ENCODE measurements at regions not wholly inside any gene's neighbourhood (a gene's known extent, or its start where the extent isn't known, plus 50 kb on each side); places are given as distances from the start of the nearest gene placed in this dataset.

GRCh38 chr2:525021-525420 lies 152.2 kb downstream of the TMEM18 start:
- H3K36me3 ChIP-seq (ENCODE audit: control insufficient read depth in 2 of 2, insufficient read depth in 2 of 2, low read length in 1 of 2): no peaks in the 10 kb centered on the region
- no peak overlapping the region for H3K27ac ChIP-seq (ENCODE audit: low read depth in 1 of 2, low read length in 1 of 2)
- no peaks in the 10 kb centered on the region for H3K27me3 ChIP-seq (ENCODE audit: control insufficient read depth in 2 of 2, insufficient read depth in 1 of 2, low read length in 1 of 2)
- no peak for DNase-seq (ENCODE audit: low read depth in 6 of 9, low spot score in 9 of 9)
- WGBS: 93% methylated on average over 7 of the region's 7 CpGs
- no peaks in the 10 kb centered on the region for H3K4me1 ChIP-seq (ENCODE audit: control insufficient read depth in 2 of 2, insufficient read depth in 2 of 2, low read length in 2 of 2)
- no peak overlapping the region for H3K4me3 ChIP-seq (ENCODE audit: low read length in 2 of 2)
- no peaks in the 10 kb centered on the region for H3K9me3 ChIP-seq (ENCODE audit: control insufficient read depth in 2 of 2, insufficient read depth in 1 of 2, low read length in 1 of 2)

- 75% methylated on average over 3 of the region's 3 CpGs for WGBS
- Histone ChIP-seq H3K4me3 (ENCODE audit: low read length in 2 of 2) (no peak overlapping the region), H3K9me3 (ENCODE audit: control insufficient read depth in 2 of 2, insufficient read depth in 1 of 2, low read length in 1 of 2) (no peaks in the 10 kb centered on the region), H3K4me1 (ENCODE audit: control insufficient read depth in 2 of 2, insufficient read depth in 2 of 2, low read length in 2 of 2) (no peaks in the 10 kb centered on the region), H3K27me3 (ENCODE audit: control insufficient read depth in 2 of 2, insufficient read depth in 1 of 2, low read length in 1 of 2) (no peaks in the 10 kb centered on the region), H3K27ac (ENCODE audit: low read depth in 1 of 2, low read length in 1 of 2) (no peak overlapping the region), H3K36me3 (ENCODE audit: control insufficient read depth in 2 of 2, insufficient read depth in 2 of 2, low read length in 1 of 2) (no peaks in the 10 kb centered on the region)
- DNase-seq (ENCODE audit: low read depth in 6 of 9, low spot score in 9 of 9): no peak
Observed at GRCh38 chr2:524442-524841, 152.8 kb downstream of the TMEM18 start.

GRCh38 chr2:523698-524270 lies 153.4 kb downstream of the TMEM18 start:
- H3K9me3 ChIP-seq (ENCODE audit: control insufficient read depth in 2 of 2, insufficient read depth in 1 of 2, low read length in 1 of 2): no peaks in the 10 kb centered on the region
- 90% methylated on average over 12 of the region's 12 CpGs for WGBS
- no peaks in the 10 kb centered on the region for H3K36me3 ChIP-seq (ENCODE audit: control insufficient read depth in 2 of 2, insufficient read depth in 2 of 2, low read length in 1 of 2)
- no peak for DNase-seq (ENCODE audit: low read depth in 6 of 9, low spot score in 9 of 9)
- H3K4me3 ChIP-seq (ENCODE audit: low read length in 2 of 2): no peak overlapping the region
- no peaks in the 10 kb centered on the region for H3K4me1 ChIP-seq (ENCODE audit: control insufficient read depth in 2 of 2, insufficient read depth in 2 of 2, low read length in 2 of 2)
- H3K27ac ChIP-seq (ENCODE audit: low read depth in 1 of 2, low read length in 1 of 2): no peak overlapping the region
- H3K27me3 ChIP-seq (ENCODE audit: control insufficient read depth in 2 of 2, insufficient read depth in 1 of 2, low read length in 1 of 2): no peaks in the 10 kb centered on the region

- DNase-seq (ENCODE audit: low read depth in 6 of 9, low spot score in 9 of 9): no peak
- Histone ChIP-seq H3K27me3 (ENCODE audit: control insufficient read depth in 2 of 2, insufficient read depth in 1 of 2, low read length in 1 of 2) (no peaks in the 10 kb centered on the region), H3K36me3 (ENCODE audit: control insufficient read depth in 2 of 2, insufficient read depth in 2 of 2, low read length in 1 of 2) (no peaks in the 10 kb centered on the region), H3K9me3 (ENCODE audit: control insufficient read depth in 2 of 2, insufficient read depth in 1 of 2, low read length in 1 of 2) (no peaks in the 10 kb centered on the region), H3K4me1 (ENCODE audit: control insufficient read depth in 2 of 2, insufficient read depth in 2 of 2, low read length in 2 of 2) (no peaks in the 10 kb centered on the region), H3K4me3 (ENCODE audit: low read length in 2 of 2) (no peak overlapping the region), H3K27ac (ENCODE audit: low read depth in 1 of 2, low read length in 1 of 2) (no peak overlapping the region)
- 96% methylated on average over 9 of the region's 9 CpGs for WGBS
Observed at GRCh38 chr2:522776-523175, 154.4 kb downstream of the TMEM18 start.

GRCh38 chr2:521853-522530 lies 155.2 kb downstream of the TMEM18 start:
- Histone ChIP-seq H3K4me3 (ENCODE audit: low read length in 2 of 2) (no peak overlapping the region), H3K36me3 (ENCODE audit: control insufficient read depth in 2 of 2, insufficient read depth in 2 of 2, low read length in 1 of 2) (no peaks in the 10 kb centered on the region), H3K27ac (ENCODE audit: low read depth in 1 of 2, low read length in 1 of 2) (no peak overlapping the region), H3K9me3 (ENCODE audit: control insufficient read depth in 2 of 2, insufficient read depth in 1 of 2, low read length in 1 of 2) (no peaks in the 10 kb centered on the region), H3K4me1 (ENCODE audit: control insufficient read depth in 2 of 2, insufficient read depth in 2 of 2, low read length in 2 of 2) (no peaks in the 10 kb centered on the region), H3K27me3 (ENCODE audit: control insufficient read depth in 2 of 2, insufficient read depth in 1 of 2, low read length in 1 of 2) (no peaks in the 10 kb centered on the region)
- 98% methylated on average over 31 of the region's 31 CpGs for WGBS
- DNase-seq (ENCODE audit: low read depth in 6 of 9, low spot score in 9 of 9): no peak

- Histone ChIP-seq H3K36me3 (ENCODE audit: control insufficient read depth in 2 of 2, insufficient read depth in 2 of 2, low read length in 1 of 2) (no peaks in the 10 kb centered on the region), H3K9me3 (ENCODE audit: control insufficient read depth in 2 of 2, insufficient read depth in 1 of 2, low read length in 1 of 2) (no peaks in the 10 kb centered on the region), H3K4me3 (ENCODE audit: low read length in 2 of 2) (no peak overlapping the region), H3K27ac (ENCODE audit: low read depth in 1 of 2, low read length in 1 of 2) (no peak overlapping the region), H3K4me1 (ENCODE audit: control insufficient read depth in 2 of 2, insufficient read depth in 2 of 2, low read length in 2 of 2) (no peaks in the 10 kb centered on the region), H3K27me3 (ENCODE audit: control insufficient read depth in 2 of 2, insufficient read depth in 1 of 2, low read length in 1 of 2) (no peaks in the 10 kb centered on the region)
- no peak for DNase-seq (ENCODE audit: low read depth in 6 of 9, low spot score in 9 of 9)
- 93% methylated on average over 11 of the region's 11 CpGs for WGBS
Observed at GRCh38 chr2:520663-521340, 156.4 kb downstream of the TMEM18 start.

- Histone ChIP-seq H3K27me3 (ENCODE audit: control insufficient read depth in 2 of 2, insufficient read depth in 1 of 2, low read length in 1 of 2) (no peaks in the 10 kb centered on the region), H3K27ac (ENCODE audit: low read depth in 1 of 2, low read length in 1 of 2) (no peak overlapping the region), H3K36me3 (ENCODE audit: control insufficient read depth in 2 of 2, insufficient read depth in 2 of 2, low read length in 1 of 2) (no peaks in the 10 kb centered on the region), H3K4me1 (ENCODE audit: control insufficient read depth in 2 of 2, insufficient read depth in 2 of 2, low read length in 2 of 2) (no peaks in the 10 kb centered on the region), H3K9me3 (ENCODE audit: control insufficient read depth in 2 of 2, insufficient read depth in 1 of 2, low read length in 1 of 2) (no peaks in the 10 kb centered on the region), H3K4me3 (ENCODE audit: low read length in 2 of 2) (no peak overlapping the region)
- DNase-seq (ENCODE audit: low read depth in 6 of 9, low spot score in 9 of 9): no peak
- 90% methylated on average over 5 of the region's 5 CpGs for WGBS
Observed at GRCh38 chr2:516944-517343, 160.3 kb downstream of the TMEM18 start.

GRCh38 chr2:516131-516530 lies 161.1 kb downstream of the TMEM18 start:
- 95% methylated on average over 7 of the region's 7 CpGs for WGBS
- no peaks in the 10 kb centered on the region for H3K9me3 ChIP-seq (ENCODE audit: control insufficient read depth in 2 of 2, insufficient read depth in 1 of 2, low read length in 1 of 2)
- no peak for DNase-seq (ENCODE audit: low read depth in 6 of 9, low spot score in 9 of 9)
- H3K27ac ChIP-seq (ENCODE audit: low read depth in 1 of 2, low read length in 1 of 2): no peak overlapping the region
- H3K27me3 ChIP-seq (ENCODE audit: control insufficient read depth in 2 of 2, insufficient read depth in 1 of 2, low read length in 1 of 2): no peaks in the 10 kb centered on the region
- H3K4me1 ChIP-seq (ENCODE audit: control insufficient read depth in 2 of 2, insufficient read depth in 2 of 2, low read length in 2 of 2): no peaks in the 10 kb centered on the region
- H3K36me3 ChIP-seq (ENCODE audit: control insufficient read depth in 2 of 2, insufficient read depth in 2 of 2, low read length in 1 of 2): no peaks in the 10 kb centered on the region
- H3K4me3 ChIP-seq (ENCODE audit: low read length in 2 of 2): no peak overlapping the region

- no peaks in the 10 kb centered on the region for H3K9me3 ChIP-seq (ENCODE audit: control insufficient read depth in 2 of 2, insufficient read depth in 1 of 2, low read length in 1 of 2)
Observed at GRCh38 chr2:515441-516127, 161.6 kb downstream of the TMEM18 start.

More at GRCh38 chr2:515441-516127, 161.6 kb downstream of the TMEM18 start:
- no peaks in the 10 kb centered on the region for H3K36me3 ChIP-seq (ENCODE audit: control insufficient read depth in 2 of 2, insufficient read depth in 2 of 2, low read length in 1 of 2)
- H3K27ac ChIP-seq (ENCODE audit: low read depth in 1 of 2, low read length in 1 of 2): no peak overlapping the region
- H3K27me3 ChIP-seq (ENCODE audit: control insufficient read depth in 2 of 2, insufficient read depth in 1 of 2, low read length in 1 of 2): no peaks in the 10 kb centered on the region
- no peak for DNase-seq (ENCODE audit: low read depth in 6 of 9, low spot score in 9 of 9)
- no peaks in the 10 kb centered on the region for H3K4me1 ChIP-seq (ENCODE audit: control insufficient read depth in 2 of 2, insufficient read depth in 2 of 2, low read length in 2 of 2)
- 94% methylated on average over 3 of the region's 3 CpGs for WGBS
- H3K4me3 ChIP-seq (ENCODE audit: low read length in 2 of 2): no peak overlapping the region
